HG02852 (cell line): ENCODE measurements at regions not wholly inside any gene's neighbourhood (a gene's known extent, or its start where the extent isn't known, plus 50 kb on each side); places are given as distances from the start of the nearest gene placed in this dataset.
"Not testable (repeated sequence)": the region's sequence is repeated elsewhere in the genome, so short reads cannot be mapped to it uniquely, and the experiment has no call there.

Source experiments
- ATAC-seq: cut with Tn5 transposase; IDR thresholded peaks from one replicate; pipeline ENCODE4 v1.9.1; 2021; ENCODE audit warnings: mild to moderate bottlenecking, moderate library complexity; ENCODE audit not compliant: unreplicated experiment

- ATAC-seq: no peak
Observed at GRCh38 chr2:3039188-3040065, 338.2 kb downstream of the EIPR1 start.

GRCh38 chr2:3038636-3039035, 339.0 kb downstream of the EIPR1 start:
- ATAC-seq: no peak

- ATAC-seq: no peak
Observed at GRCh38 chr2:3037196-3038194, 340.1 kb downstream of the EIPR1 start.

GRCh38 chr2:3036432-3037125, 341.0 kb downstream of the EIPR1 start:
- no peak for ATAC-seq

GRCh38 chr2:3035385-3036050, 342.1 kb downstream of the EIPR1 start:
- ATAC-seq: no peak

- no peak for ATAC-seq
Observed at GRCh38 chr2:3034856-3035255, 342.8 kb downstream of the EIPR1 start.

- no peak for ATAC-seq
Observed at GRCh38 chr2:3034396-3034795, 343.2 kb downstream of the EIPR1 start.

GRCh38 chr2:3033315-3033714, 344.3 kb downstream of the EIPR1 start:
- no peak for ATAC-seq

GRCh38 chr2:3030791-3031190, 346.8 kb downstream of the EIPR1 start:
- ATAC-seq: not testable (repeated sequence)

- ATAC-seq: no peak
Observed at GRCh38 chr2:3025984-3026383, 351.6 kb downstream of the EIPR1 start.

GRCh38 chr2:3025261-3025660, 352.4 kb downstream of the EIPR1 start:
- ATAC-seq: no peak

- no peak for ATAC-seq
Observed at GRCh38 chr2:3024401-3024935, 353.1 kb downstream of the EIPR1 start.

- no peak for ATAC-seq
Observed at GRCh38 chr2:3023531-3023930, 354.1 kb downstream of the EIPR1 start.

GRCh38 chr2:3022841-3023372, 354.7 kb downstream of the EIPR1 start:
- no peak for ATAC-seq

GRCh38 chr2:3021720-3022119, 355.9 kb downstream of the EIPR1 start:
- no peak for ATAC-seq

GRCh38 chr2:3010001-3010400, 367.6 kb downstream of the EIPR1 start:
- no peak for ATAC-seq

GRCh38 chr2:3009483-3009882, 368.1 kb downstream of the EIPR1 start:
- ATAC-seq: no peak

GRCh38 chr2:3009005-3009404, 368.6 kb downstream of the EIPR1 start:
- no peak for ATAC-seq

GRCh38 chr2:3008561-3008960, 369.1 kb downstream of the EIPR1 start:
- no peak for ATAC-seq

- no peak for ATAC-seq
Observed at GRCh38 chr2:3007135-3007534, 370.5 kb downstream of the EIPR1 start.
